HG03571 (cell line): ENCODE measurements at regions not wholly inside any gene's neighbourhood (a gene's known extent, or its start where the extent isn't known, plus 50 kb on each side); places are given as distances from the start of the nearest gene placed in this dataset.

ENCODE experiments used
- ATAC-seq: cut with Tn5 transposase; IDR thresholded peaks from one replicate; pipeline ENCODE4 v1.9.1; 2021; ENCODE audit not compliant: unreplicated experiment

GRCh38 chr5:88666761-88667495, 216.1 kb downstream of the MEF2C start:
- peak; percentile 63 for ATAC-seq

DNA sequence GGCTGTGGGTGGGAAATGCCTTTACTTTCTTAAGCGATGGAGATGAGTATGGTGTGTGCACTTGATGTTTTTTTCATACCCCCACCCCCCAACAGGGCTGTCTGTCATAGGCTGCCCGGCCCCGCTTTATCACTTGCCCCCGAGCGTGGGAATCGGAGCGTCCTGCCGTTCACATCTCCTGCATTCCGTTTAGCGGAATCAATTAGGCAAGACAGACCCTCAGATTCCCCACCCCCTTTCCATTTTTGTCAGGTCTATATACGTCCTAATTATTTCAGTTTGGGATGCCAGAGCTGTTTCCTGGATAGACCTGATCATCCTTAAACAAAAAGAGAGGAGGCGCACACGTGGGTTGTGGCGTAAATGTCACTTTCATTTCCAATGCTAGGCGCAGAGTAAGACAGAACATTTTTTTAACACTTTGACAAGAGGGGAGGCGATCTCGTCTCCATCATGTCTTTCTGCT, 217.2 kb downstream of the MEF2C start:
- ATAC-seq, result no peak

DNA sequence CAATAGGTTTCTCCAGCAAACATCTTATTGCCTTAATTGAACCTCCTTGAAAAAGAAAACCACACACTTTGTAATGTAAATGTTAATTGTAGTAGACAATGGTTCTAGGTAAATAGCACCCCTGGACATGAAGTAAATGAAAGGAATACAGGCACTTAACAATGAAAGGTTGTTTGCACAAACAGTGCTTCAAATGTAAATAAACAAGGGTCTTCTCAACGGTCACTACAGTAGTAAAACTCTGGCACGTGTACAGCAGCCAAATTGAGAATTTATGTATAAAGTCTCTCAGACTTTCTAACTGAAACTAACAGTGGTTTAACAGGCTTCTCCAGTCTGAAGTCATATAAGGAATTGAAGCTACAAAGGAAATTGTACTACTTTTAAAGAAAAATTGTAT, 218.3 kb downstream of the MEF2C start:
- no peak for ATAC-seq

DNA sequence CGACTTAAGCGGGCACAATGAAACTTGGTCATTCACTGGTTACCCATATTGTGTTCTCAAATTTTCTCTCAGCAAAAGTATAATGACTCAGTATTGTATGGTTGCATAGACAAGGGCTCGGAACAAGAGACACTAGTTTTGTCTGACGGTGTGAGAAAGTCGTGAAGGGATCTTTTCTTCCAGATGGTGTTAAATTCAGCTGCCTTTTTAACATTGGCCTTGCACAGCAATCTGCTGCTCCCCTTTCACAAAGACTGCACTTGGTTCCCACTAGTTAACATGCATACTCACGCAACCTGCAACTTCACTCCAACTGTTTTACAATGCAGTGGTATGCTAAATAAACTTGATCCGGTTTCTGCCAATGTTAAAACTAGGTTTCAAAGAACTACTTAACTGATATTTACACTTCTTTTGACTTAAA, 219.2 kb downstream of the MEF2C start:
- ATAC-seq, result no peak

DNA sequence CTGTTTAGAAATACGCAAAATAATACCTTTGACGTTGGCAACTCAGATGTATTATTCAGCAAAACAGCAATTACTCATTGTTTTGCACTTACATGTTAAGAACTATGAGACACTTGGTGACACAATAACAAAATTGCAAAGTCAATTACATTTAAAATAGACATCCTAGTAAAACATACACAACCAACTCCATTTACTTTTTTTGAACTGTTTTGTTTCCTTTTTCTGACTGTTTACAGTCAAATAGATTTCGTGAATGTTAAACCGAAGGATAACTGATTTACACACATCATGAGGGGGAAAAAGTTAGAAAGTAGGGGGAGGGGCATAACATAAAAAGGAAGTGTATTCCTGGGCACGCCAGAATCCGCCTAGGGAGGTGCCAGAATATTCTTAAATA, 220.1 kb downstream of the MEF2C start:
- no peak for ATAC-seq

DNA sequence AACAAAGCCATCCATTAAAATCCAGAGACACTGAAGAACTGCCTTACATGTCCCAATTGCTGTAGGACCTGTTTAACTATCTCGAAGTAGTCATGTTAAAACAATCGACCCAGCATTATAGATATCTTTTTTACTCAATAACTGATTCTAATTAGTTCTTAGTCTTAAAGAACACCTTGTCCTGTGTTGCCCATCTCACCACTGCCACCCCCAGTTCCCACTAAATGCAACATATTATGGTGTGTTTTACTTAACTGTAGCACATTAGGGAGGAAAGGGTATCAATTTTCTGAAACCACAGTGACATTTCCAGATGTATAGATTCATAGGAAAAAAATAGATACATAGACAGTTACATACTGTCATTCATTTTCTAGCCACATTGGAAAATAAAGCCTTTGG, 221.2 kb downstream of the MEF2C start:
- ATAC-seq, result no peak

GRCh38 chr5:88660947-88661805, 221.8 kb downstream of the MEF2C start:
- ATAC-seq, result peak; percentile 53

GRCh38 chr5:88660264-88660946, 222.6 kb downstream of the MEF2C start:
- peak; percentile 24 for ATAC-seq

DNA sequence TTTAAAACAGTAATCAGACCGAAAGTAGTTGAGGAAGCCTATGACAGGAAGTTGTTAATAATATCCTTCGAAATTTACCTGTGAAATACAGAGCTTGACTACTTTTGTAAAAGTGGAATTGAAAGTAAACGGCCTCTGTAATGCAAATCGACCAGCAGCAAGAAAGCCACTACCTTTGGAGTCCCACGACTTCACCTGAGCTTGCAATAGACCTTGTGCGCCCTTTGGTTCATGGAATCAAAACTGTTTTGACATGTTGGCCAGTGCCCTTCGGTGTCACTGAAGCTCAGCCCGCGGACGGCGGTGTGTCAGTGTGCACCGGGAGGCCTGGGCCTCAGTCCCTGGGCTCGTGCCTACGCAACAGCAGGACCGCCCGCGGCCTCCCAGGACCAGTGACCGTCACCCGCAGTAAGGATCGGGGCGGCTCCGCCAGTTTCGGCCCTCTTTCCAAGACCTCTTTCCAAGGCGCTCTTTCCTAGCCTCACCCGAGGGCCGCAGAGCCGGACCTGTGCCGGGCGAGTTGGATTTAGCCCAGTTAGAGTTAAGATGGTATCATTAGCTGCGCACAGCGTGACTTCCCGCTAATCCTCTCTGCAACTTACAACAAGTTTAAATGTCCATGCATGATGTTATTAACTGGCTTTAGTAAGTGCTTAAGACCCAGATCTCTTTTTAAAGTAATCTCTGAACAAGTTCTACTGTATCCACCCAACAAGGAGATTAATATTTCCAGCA, 223.3 kb downstream of the MEF2C start:
- ATAC-seq, result peak; percentile 57

GRCh38 chr5:88658886-88659285, 224.1 kb downstream of the MEF2C start:
- no peak for ATAC-seq

DNA sequence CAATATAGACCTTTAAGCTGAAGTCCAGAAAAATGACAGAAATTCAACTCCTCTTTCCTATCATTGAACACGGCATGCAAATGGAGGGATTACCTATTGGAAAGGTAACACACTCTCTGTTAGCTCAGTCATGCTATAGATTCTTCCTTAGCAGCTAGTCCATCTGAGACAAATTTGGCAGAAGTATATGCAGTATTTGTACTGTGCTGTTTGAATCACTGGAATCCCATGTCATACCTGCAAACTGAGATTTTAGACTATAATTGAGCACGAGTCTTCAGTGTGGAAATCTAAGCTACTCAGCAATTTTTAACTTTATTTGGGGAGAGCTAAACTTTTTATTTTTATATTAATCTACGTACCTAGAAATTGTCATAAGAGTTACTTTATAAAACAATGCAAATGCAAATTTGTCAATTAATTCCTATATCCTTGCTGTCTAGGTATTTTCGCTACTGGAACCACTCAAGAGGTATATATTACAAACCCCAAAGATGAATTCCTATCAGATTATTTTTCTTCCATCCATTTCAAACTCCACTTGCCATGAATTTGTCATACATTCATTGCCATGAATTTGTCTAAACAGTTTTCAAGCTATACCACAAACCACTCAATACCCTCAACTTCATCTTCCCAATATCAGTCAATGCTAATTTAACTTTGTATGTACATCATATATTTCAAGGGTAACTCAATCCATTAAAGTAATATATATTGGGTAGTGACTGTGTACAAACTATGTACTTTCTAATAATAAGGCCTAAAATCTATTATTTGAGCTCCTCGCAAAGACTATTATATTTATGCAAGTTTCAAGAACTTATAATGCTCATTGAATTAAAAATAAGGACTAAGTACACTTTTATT, 224.8 kb downstream of the MEF2C start:
- ATAC-seq, result no peak

- no peak for ATAC-seq
Observed at GRCh38 chr5:88657136-88657535, 225.8 kb downstream of the MEF2C start.

- no peak for ATAC-seq
Observed at GRCh38 chr5:88656221-88656950, 226.6 kb downstream of the MEF2C start.

DNA sequence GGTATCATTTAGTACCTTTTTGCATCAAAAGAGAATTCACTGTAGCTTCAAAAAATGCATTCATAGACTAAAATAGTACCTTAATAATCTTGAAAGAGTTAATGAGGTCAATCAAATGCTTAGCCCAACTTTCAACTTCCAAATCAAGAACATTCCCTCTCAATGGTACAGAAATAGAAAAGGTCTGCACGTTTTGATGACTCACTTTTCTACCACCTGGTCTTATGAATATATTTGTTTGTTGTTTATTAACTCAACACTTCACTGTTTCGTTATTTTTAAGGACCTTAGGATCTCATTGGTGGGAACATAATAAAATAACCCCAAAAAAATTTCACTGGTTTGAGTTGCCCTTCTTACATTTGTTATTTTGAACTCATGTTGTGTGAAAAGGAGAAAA, 229.5 kb downstream of the MEF2C start:
- ATAC-seq, result no peak

GRCh38 chr5:88647901-88648300, 235.1 kb downstream of the MEF2C start:
- ATAC-seq, result no peak

GRCh38 chr5:88646866-88647265, 236.1 kb downstream of the MEF2C start:
- no peak for ATAC-seq

- ATAC-seq, result no peak
Observed at GRCh38 chr5:88644676-88645075, 238.3 kb downstream of the MEF2C start.

GRCh38 chr5:88643315-88643714, 239.7 kb downstream of the MEF2C start:
- ATAC-seq, result no peak

DNA sequence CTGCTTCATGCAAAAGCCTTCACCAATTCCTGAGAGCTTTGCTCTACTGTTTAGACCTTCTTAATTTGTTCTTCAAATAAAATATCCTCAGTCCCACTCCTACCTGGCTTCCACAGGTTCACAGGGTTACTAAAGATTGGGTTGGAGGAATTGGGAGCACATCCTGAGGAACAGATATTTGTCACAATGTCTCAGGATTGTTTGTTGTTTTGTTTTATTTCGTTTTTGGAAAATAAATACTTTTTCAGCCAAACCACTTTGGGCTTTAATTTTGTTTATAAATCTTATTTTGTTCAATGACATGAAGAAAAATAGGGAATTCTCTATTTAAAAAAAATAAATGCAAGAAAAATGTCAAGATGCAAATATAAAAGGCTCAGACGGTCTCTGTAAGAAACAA, 249.0 kb downstream of the MEF2C start:
- ATAC-seq, result no peak
